B cell (primary cell): ENCODE measurements at regions not wholly inside any gene's neighbourhood (a gene's known extent, or its start where the extent isn't known, plus 50 kb on each side); places are given as distances from the start of the nearest gene placed in this dataset.

Experiments used
- ATAC-seq: fragments of 200-7000 bp; cut with Tn5 transposase; one replicate; pipeline ENCODE4 v1.10.0; 2021; ENCODE audit warnings: low read depth, mild to moderate bottlenecking, moderate number of reproducible peaks, moderate library complexity
- CTCF ChIA-PET: fragments of 350-600 bp; sonication (Branson Sonifier 250); formaldehyde crosslinking; loops from one replicate; lab custom pipeline; 2021; ENCODE audit warnings: antibody characterized with exemption, inconsistent platforms; lab: Charles Lee
- POLR2A ChIA-PET: fragments of 350-600 bp; sonication (Branson Sonifier 250); formaldehyde crosslinking; loops from one replicate; lab custom pipeline; 2021; ENCODE audit warnings: antibody characterized with exemption; lab: Charles Lee
- DNase-seq: peaks from one replicate; pipeline ENCODE4 v3.0.0; 2013
- H2AFZ ChIP-seq: 2 replicates; pipeline ENCODE4 v1.6.1; 2012; ENCODE audit warnings: mild to moderate bottlenecking, low read depth, low read length; ENCODE audit not compliant: insufficient read depth, poor library complexity, severe bottlenecking
- H3K27ac ChIP-seq, 2 donors: 1 replicate in 1 of 2; 2 replicates in 1 of 2; pipeline ENCODE4 v1.5.1; 2012 to 2013; ENCODE audit warnings: low read length in 2 of 2, mild to moderate bottlenecking in 2 of 2, moderate library complexity in 1 of 2
- H3K27me3 ChIP-seq, 4 experiments: fragments of 200-600 bp in 1 of 4; sonication (generic) in 1 of 4; replicated peaks in 1 of 4; 1 replicate in 2 of 4; 2 replicates in 2 of 4; pipeline versions ENCODE4 v1.6.1 to v1.7.0; 2013 to 2016; ENCODE audit warnings: low read length in 3 of 4, mild to moderate bottlenecking in 2 of 4, mixed read lengths in 1 of 4, moderate library complexity in 1 of 4; ENCODE audit not compliant: insufficient read depth in 4 of 4, control insufficient read depth in 3 of 4; ENCODE audit errors: control extremely low read depth in 1 of 4
- H3K36me3 ChIP-seq, 2 experiments: replicated peaks in 1 of 2; 1 replicate in 1 of 2; 2 replicates in 1 of 2; pipeline versions ENCODE4 v1.6.1 to v1.7.1; 2013; ENCODE audit warnings: low read length in 1 of 2; ENCODE audit not compliant: insufficient read depth in 2 of 2, control insufficient read depth in 1 of 2; ENCODE audit errors: control extremely low read depth in 1 of 2, extremely low read depth in 1 of 2
- H3K4me1 ChIP-seq, 2 donors: fragments of 200-600 bp in 1 of 2; sonication (generic) in 1 of 2; 1 replicate in 1 of 2; 2 replicates in 1 of 2; pipeline versions ENCODE4 v1.5.1 to v1.6.1; 2013 to 2017; ENCODE audit warnings: low read length in 2 of 2; ENCODE audit not compliant: control insufficient read depth in 2 of 2, insufficient read depth in 2 of 2
- H3K4me2 ChIP-seq: replicated peaks from 2 replicates; pipeline ENCODE3; 2012; ENCODE audit warnings: mild to moderate bottlenecking, low read depth, low read length; ENCODE audit not compliant: poor library complexity, severe bottlenecking
- H3K4me3 ChIP-seq, 5 experiments: fragments of 200-600 bp in 1 of 5; sonication (generic) in 1 of 5; 1 replicate in 3 of 5; 2 replicates in 2 of 5; pipeline versions ENCODE4 v1.5.1 to v1.7.0; 2011 to 2016; ENCODE audit warnings: low read length in 4 of 5, mild to moderate bottlenecking in 4 of 5, low read depth in 2 of 5, control low read depth in 1 of 5, moderate library complexity in 1 of 5; ENCODE audit not compliant: insufficient read depth in 1 of 5; ENCODE audit errors: control extremely low read depth in 1 of 5, extremely low read depth in 1 of 5
- H3K79me2 ChIP-seq: fragments of 200-600 bp; sonication (generic); one replicate; pipeline ENCODE4 v1.6.0; 2016; ENCODE audit warnings: low read length; ENCODE audit not compliant: control insufficient read depth, insufficient read depth
- H3K9ac ChIP-seq: fragments of 200-600 bp; sonication (generic); 2 replicates; pipeline ENCODE4 v1.6.1; 2017; ENCODE audit warnings: mild to moderate bottlenecking, low read length, moderate library complexity
- H3K9me3 ChIP-seq, 3 donors: one replicate each; pipeline versions ENCODE4 v1.6.1 to v1.7.1; 2013; ENCODE audit warnings: low read length in 2 of 3; ENCODE audit not compliant: control insufficient read depth in 2 of 3, insufficient read depth in 1 of 3; ENCODE audit errors: control extremely low read depth in 1 of 3
- H4K20me1 ChIP-seq: 2 replicates; pipeline ENCODE4 v1.6.0; 2012; ENCODE audit warnings: mild to moderate bottlenecking, low read length; ENCODE audit not compliant: insufficient read depth, control insufficient read depth, poor library complexity, severe bottlenecking
- H3K27ac Mint-ChIP-seq: one replicate; pipeline ENCODE4 v1.8.0; 2021; ENCODE audit warnings: mixed read lengths
- H3K27me3 Mint-ChIP-seq: one replicate; pipeline ENCODE4 v1.8.0; 2021; ENCODE audit warnings: mixed read lengths
- H3K4me1 Mint-ChIP-seq: one replicate; pipeline ENCODE4 v1.8.0; 2021; ENCODE audit warnings: mixed read lengths
- H3K4me3 Mint-ChIP-seq: one replicate; pipeline ENCODE4 v1.8.0; 2021; ENCODE audit warnings: mixed read lengths
- H3K9me3 Mint-ChIP-seq: one replicate; pipeline ENCODE4 v1.8.0; 2022; ENCODE audit warnings: mixed read lengths; ENCODE audit not compliant: insufficient read depth
- CTCF ChIP-seq: fragments of 200-600 bp; IDR thresholded peaks from one replicate; pipeline ENCODE4 v1.8.0; 2022; ENCODE audit warnings: antibody characterized with exemption, mild to moderate bottlenecking
- EZH2 ChIP-seq: IDR thresholded peaks from 2 replicates; pipeline ENCODE4 v1.6.1; 2012; ENCODE audit warnings: borderline replicate concordance, low read depth, mild to moderate bottlenecking, moderate library complexity, low read length; ENCODE audit not compliant: insufficient read depth, poor library complexity, severe bottlenecking
- WGBS: methylation state at CpG from one replicate; pipeline ENCODE4 v1.1.5; 2013; ENCODE audit warnings: missing lambda C conversion rate; ENCODE audit not compliant: insufficient coverage; 5-methylcytosine and 5-hydroxymethylcytosine counted together
- intact Hi-C: fragments of 100-400 bp; cut with micrococcal nuclease; formaldehyde crosslinking; loops from one replicate; pipeline ENCODE4 v1.10.0; 2022

DNA sequence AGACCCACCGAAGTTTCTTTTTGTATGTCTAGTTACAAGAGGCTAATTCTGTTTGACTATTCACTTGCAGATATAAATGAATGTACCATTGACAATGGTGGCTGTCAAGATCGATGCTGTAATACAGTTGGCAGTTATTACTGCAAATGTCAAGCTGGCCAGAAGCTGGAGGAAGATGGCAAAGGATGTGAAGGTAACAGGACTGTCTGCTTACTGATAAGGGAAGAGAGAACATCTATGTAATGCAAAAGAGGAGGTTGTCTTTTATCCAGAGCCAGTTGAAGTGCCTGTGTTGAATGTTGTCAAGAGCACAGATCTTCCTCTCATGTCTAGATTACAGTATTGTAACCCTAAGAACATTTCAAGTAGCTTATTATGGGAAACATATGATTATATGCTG, 549.5 kb upstream of the GOLIM4 start:
- WGBS = 86% methylated on average over 1 of the region's 2 CpGs
- no peak for ATAC-seq
- Histone ChIP-seq H3K79me2 (no peaks in the 10 kb centered on the region), H3K4me3 (no peak overlapping the region), H2AFZ (no peak overlapping the region), H4K20me1 (no peaks in the 10 kb centered on the region), H3K9me3 (no peaks in the 10 kb centered on the region), H3K4me2 (no peak overlapping the region), H3K36me3 (no peaks in the 10 kb centered on the region), H3K27ac (no peak overlapping the region), H3K27me3 (no peaks in the 10 kb centered on the region), H3K9ac (no peak overlapping the region), H3K4me1 (no peaks in the 10 kb centered on the region)
- Mint-ChIP-seq H3K27me3 (no peaks in the 10 kb centered on the region), H3K27ac (no peak overlapping the region), H3K9me3 (no peaks in the 10 kb centered on the region), H3K4me1 (no peaks in the 10 kb centered on the region), H3K4me3 (no peak overlapping the region)
- ChIA-PET CTCF (no interaction called here), POLR2A (no interaction called here)
- intact Hi-C loops = no loop called here
- no peak for DNase-seq
- TF ChIP-seq CTCF = no peak
- TF ChIP-seq EZH2 = no peak

GRCh38 chr3:168628549-168628948, 532.8 kb upstream of the GOLIM4 start:
- Histone ChIP-seq H4K20me1 (no peaks in the 10 kb centered on the region), H3K9ac (no peak overlapping the region), H3K4me2 (no peak overlapping the region), H2AFZ (no peak overlapping the region), H3K9me3 (no peaks in the 10 kb centered on the region), H3K79me2 (no peaks in the 10 kb centered on the region), H3K27ac (no peak overlapping the region), H3K36me3 (no peaks in the 10 kb centered on the region), H3K4me1 (no peaks in the 10 kb centered on the region), H3K27me3 (no peaks in the 10 kb centered on the region), H3K4me3 (no peak overlapping the region)
- ChIA-PET CTCF (no interaction called here), POLR2A (no interaction called here)
- H3K27me3 Mint-ChIP-seq = no peaks in the 10 kb centered on the region
- no peaks in the 10 kb centered on the region for H3K9me3 Mint-ChIP-seq
- H3K4me3 Mint-ChIP-seq = no peak overlapping the region
- no peak for TF ChIP-seq CTCF
- no peak for ATAC-seq
- no peaks in the 10 kb centered on the region for H3K4me1 Mint-ChIP-seq
- no peak overlapping the region for H3K27ac Mint-ChIP-seq
- intact Hi-C loops = no loop called here
- DNase-seq = no peak
